ENCODE measurements at regions not wholly inside any gene's neighbourhood (a gene's known extent, or its start where the extent isn't known, plus 50 kb on each side); places are given as distances from the start of the nearest gene placed in this dataset.

- TF ChIP-seq CTCF (IDR thresholded peaks at IDR 0.05 in 4 of 5, conservative IDR thresholded peaks at IDR 0.05 in 1 of 5): no peak
- no peak for TF ChIP-seq POLR2A (IDR thresholded peaks at IDR 0.05)
Measured at GRCh38 chr1:192939440-192939839, 119.7 kb downstream of the UCHL5 start.
